ENCODE measurements at regions not wholly inside any gene's neighbourhood (a gene's known extent, or its start where the extent isn't known, plus 50 kb on each side); places are given as distances from the start of the nearest gene placed in this dataset.

DNA sequence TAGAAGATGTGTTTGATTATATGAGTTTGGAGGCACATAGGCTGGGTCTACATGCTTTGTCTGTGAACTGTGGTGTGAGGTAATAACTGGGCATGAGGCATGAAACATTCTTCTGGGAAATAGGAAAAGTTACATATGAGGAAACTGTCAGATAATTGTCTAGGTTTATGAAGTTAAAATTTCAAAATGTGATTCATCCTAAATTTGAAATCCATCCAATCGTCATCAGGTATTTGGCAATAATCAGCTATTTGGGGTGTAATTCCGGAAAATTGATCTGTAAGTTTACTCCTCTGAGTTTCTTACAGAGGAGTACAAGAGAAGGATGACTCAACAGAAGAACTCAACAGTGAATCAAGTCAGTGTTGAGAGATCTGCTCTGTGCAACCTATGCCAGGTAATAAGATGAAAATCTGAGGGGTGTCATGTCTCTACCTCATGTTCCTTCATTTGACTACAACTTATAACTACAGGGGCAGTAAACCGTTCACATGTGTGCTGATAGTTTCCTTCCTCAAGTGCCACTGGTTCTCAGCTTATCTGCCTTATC is 1171.6 kb upstream of the CDH18 start:
- DNase-seq, result no peak

DNA sequence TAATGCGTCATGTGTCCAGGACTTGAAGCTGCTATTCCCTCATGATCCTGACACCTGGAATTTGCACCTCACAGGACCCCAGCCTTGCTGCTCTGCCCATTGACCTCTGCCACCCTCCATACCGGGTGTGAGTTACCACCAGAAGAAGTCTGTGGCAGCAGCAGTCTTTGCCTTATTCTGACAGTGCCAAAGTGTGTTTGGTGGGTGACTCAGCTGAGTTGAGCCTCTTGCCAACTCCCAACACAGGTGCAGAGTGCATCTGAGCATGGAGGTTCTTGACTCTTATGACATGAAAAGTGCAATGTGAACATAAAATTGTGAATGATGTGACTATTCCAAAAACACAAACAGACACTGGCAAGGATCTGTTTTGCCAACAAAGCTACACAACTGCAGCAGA is 1166.5 kb upstream of the CDH18 start:
- DNase-seq, result no peak

DNA sequence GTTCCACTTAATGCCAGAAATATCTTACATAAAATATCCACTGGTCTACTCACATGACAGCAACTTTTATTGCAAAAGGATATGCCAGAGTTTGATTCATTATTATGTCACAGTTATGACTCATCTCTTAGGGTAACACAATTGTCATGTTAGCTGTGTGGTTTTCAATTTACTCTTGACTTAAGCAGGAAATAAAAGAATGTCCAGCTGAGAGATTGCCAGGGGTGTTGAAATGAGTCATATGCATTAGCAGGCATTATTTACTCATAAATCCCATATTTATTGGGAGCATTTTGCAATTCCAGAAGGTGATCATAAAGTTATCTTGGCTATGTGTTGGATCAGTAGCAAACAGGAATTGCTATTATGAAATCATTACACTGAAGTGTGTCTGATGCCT is 1164.6 kb upstream of the CDH18 start:
- no peak for DNase-seq

DNA sequence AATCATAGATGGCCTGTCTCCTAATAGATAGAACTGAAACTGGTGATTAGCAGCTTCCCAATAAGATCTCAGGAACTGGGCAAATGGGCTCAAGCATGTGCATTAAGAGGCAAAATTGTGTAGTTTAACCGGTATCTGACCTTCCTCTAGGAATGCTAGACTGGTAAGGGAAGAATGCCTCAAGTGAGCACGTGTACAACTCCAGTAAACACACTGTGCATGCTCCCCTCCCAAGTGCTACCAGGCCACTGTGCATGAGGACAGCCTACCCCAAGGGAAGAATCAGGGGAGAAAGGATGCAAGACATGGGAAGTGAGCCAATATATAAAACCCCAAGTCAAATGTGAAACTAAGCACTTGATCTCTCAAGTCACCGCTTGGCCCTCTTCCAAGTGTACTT is 1157.4 kb upstream of the CDH18 start:
- no peak for DNase-seq

DNA sequence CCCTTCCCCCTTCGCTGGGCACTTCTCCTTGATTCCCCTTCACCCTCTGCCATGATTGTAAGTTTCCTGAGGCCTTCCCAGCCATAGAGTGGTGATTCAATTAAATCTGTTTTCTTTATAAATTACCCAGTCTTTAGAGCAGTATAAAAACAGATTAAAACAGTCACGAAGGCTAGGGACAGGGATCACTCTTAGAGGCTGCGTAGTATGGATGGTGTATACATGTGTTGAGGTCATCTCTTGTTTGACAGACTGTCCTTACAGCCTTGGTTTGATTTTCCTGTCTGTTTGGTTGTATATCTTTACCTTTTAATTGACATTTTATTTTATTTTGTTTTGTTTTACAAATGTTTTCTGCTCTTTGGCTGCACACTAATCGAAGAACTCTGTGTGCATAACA is 1155.7 kb upstream of the CDH18 start:
- DNase-seq, result no peak

DNA sequence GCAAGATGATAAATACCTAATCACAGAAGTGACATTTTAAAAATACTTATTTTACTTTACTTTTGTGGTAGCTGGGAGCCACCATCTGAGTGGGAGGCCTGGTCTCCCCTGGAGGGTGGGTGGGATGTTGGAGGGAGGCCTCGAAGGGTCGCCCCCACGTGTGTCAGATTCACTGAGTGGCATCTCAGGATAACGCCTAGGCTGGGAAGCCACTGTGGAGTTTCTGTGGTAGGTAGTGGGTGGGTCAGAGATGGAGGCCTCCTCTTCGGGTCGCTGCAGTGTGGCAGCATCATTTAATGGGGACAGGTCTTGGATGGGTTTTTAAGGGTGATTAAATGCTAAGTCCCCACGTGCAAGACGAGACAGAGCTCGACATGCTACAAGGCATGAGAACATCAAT is 1154.8 kb upstream of the CDH18 start:
- no peak for DNase-seq

DNA sequence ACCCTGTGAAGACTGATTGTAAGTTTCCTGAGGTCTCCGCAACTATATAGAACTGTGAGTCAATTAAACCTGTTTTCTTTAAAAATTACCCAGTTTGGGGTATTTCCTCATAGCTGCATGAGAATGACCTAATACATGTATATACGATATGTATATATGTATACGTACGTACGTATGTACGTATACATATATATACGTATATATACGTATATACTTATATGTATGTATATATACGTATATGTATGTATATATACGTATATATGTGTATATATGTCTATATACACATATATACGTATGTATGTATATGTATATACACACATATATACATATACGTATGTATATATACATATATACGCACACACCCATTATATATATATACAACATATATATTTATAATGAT is 1153.0 kb upstream of the CDH18 start:
- no peak for DNase-seq

DNA sequence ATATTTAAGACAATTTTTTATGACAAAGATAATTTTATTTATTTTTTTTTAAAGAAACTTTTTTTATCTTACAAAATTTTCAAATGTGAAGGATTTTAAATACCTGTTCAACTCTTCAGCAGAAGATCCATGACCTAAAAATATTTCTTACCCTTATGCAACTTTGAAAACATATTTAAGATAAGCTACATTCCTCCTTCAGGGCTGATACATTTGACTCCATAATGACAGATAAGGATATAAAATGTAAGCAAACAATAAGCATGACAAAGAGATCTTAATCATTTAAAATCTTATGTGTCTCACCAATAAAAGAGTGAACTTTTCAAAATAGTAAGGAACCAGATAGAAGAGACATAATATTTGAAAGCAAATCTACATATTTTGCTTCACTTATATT is 1138.2 kb upstream of the CDH18 start:
- no peak for DNase-seq

DNA sequence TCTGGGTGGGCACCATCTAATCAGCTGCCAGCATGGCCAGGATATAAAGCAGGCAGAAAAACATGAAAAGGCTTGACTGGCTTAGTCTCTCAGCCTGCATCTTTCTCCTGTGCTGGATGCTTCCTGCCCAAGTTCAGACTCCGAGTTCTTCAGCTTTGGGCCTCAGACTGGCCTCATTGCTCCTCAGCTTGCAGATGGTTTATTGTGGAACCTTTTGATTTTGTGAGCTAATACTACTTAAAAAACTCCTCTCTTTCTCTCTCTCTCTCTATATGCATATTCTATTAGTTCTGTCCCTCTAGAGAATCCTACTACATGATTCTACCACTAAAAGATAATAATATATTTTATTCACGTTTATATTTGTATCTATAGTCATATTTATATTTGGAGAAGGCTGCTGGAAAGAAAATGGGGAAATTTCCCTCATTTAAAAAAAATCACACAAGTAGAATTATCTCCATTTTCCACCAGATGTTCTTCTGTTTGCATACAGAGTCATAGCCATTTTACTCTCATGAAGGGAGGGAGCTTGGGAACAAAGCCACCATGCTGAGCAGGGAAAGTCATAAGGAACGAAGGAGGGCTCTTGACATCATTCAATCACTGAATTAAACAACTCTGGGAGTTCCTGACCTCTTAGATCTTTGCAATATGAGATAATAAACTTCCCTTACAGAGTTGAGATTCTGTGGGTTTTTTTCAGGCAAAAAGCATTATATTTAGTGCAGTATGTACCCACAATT is 1137.4 kb upstream of the CDH18 start:
- no peak for DNase-seq

DNA sequence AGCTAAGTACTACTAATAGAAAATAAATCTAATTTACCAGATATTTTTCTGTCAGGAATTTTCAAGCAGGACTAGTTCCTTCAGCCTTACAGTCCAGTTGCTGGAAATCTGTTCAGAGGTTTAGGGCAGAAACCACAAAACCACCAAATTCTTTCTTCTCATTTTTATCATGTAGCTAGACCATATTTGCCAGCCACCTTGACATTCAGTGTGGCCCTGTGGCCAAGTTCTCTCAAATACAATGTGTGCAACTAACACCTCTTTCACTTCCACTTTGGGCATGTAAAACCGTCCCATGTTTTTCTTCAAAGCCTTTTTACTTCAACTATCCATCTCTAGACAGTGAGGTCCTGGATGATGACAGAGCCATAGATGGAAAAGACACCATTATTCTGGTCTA is 1133.2 kb upstream of the CDH18 start:
- no peak for DNase-seq

DNA sequence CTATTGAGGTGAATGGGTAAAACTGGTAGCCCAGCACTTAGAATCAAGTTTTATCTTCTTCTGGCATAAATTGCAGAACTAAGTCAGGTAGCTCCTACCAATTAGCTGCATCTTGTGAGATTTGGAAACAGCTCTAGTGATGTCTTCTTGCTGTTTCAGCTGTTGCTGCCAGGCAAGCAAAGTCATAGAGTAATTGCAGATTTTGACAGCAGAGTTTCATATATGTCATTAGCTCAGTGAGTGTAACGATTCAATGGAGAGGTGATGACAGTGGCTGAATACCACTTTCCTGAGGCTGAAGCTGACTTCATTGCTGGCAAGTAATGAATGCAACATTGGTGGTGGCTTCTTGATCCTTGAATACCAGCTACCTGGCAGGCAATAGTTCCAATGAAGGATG is 1109.7 kb upstream of the CDH18 start:
- DNase-seq, result no peak

DNA sequence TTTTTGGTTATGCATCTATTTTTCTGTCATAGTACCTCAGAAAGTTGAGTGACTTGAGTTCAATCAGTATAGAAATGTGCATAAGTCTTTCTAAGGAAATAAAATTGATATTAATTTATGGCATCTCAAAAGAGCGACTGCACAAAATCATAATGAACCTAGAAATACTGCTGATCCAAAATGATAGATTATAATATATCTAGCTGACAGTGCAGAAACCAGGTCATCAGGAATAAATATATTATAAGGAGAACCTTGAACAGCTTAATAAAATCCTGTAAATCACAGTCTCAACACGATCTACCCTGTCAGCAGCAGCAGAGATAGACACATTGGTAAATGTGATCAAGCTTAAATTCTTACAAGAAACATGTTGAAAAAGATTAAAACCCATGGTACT is 1106.6 kb upstream of the CDH18 start:
- no peak for DNase-seq

DNA sequence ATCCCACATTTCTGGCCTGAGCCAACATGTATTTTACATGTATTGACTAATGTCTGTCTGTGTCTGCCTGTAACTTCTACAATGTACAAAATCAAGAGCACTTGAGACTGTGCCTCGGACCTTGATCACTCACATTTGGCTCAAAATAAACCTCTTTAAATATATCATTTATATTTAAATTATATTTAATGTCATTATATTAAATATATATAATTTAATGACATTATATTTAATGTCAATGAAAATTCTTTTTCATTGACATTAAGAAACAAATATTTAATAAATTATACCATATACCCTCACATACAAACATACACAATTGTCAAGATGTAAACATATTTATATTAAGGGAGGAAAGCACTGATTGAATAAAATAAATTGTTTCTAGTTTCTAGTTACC is 1099.8 kb upstream of the CDH18 start:
- no peak for DNase-seq

DNA sequence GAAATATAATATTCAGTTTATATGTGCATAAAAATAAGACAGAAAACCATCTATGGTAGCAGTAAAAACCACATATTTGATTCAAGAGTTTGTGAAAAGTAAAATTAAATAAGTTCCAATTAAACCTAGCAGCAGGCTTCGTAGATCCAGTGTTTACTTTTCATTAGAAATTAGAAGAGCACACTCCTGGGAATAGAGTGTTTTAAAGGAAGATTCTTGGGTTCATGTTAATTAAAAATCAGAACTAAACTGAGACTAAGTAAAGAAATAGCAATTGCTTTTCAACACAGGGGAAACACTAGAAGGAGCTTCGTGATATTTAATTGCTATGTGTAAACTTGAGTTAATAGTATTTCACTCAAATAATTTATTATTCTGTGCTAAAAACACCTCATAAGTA is 1097.8 kb upstream of the CDH18 start:
- DNase-seq, result no peak

DNA sequence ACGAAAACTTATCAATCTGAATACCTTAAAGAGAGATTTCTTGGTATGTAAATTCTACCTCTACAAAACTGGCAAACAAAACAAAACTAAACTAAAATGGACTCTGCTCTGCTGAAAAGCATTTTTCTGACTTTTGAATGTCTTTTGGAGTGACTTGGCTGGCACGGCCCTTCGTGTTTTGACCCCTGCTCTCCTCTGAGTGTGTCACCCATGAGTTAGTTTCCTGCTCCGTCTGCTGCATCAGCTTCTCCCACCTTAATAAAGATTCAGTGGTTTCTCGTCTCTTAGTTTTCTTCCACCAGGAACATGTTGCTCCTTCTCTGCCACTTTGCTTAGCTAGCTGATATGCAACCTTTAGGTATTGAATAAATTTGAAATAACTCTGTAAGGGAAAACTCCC is 1084.0 kb upstream of the CDH18 start:
- no peak for DNase-seq

DNA sequence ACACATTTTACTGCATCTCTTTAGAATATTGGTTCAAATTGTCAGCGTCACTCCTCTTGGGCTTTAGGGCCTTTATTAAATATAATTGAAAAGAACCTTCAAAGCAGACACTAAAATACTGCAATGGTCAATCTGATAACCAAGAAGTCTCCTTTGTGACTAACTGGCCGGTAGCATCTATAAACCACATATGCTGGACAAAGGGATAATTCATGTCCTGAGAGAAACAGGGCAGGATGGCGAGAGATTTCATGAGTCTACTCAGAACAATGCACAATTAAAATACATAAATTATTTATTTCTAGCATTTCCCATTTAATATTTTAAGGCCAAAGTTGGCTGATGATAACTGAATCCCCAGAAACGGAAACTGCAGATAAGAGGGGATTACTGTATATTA is 1083.4 kb upstream of the CDH18 start:
- no peak for DNase-seq

DNA sequence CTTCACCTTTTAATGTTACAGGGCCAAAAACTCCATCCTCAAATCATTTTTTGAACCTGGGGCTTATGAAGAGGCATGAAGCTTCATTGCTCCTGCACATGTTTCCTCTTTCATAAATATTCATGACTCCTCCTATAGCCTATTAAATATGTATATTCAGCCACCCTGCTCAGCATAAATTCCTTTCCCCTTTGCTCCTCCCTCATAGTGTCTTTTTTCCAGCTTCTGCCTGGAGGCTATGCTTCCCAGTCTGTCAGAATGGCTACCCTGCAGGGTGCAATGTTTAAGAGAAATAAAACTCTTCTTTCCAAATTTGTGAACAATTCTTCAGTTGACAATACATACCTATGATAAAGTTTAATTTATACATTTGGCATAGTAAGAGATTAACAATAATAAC is 1082.9 kb upstream of the CDH18 start:
- no peak for DNase-seq

DNA sequence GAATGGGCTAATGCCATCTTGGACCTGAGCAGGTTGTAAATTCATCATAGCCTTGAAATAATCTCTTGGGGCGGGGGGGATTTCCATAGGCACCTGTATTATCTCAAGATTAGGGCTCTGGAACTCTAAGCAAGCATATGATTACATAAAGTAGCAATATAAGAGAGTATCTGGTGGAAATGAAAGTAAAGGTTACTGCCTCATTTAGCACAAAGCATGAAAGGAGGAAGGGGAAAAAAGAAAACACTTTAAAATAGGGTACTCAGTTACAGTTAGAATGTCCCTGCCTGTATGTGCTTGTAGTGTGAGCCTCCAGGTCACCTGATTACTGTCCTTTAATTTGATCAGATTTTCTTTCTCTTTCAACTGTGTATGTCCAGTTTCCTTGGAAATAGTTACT is 1079.7 kb upstream of the CDH18 start:
- no peak for DNase-seq

DNA sequence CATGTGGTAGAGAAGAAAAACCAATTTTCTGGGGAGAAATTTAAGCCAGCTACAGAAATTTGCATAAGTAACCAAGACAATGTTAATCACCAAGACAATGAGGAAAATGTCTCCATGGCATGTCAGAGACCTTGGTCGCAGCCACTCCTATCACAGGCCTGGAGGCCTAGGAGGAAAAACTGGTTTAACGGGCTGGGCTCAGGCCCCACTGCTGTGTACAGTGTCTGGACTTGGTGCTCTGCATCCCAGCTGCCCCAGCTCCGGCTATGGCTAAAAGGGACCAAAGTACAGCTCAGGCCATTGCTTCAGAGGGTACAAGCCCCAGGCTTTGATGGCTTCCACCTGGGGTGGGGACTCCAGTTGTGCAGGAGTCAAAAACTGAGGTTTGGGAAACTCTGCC is 1075.1 kb upstream of the CDH18 start:
- no peak for DNase-seq

DNA sequence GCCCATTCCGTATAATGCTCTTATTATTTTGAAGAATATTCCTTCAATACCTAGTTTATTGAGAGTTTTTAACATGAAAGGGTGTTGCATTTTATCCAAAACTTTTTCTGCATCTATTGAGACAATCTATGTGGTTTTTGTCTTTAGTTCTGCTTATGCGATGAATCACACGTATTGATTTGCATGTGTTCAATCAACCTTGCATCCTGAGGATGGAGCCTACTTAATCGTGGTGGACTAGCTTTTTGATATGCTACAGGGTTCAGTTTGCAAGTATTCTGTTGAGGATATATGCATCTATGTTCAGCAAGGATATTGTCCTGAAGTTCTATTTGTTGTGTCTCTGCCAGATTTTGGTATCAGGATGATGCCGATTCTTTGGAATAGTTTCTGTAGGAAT is 1070.3 kb upstream of the CDH18 start:
- no peak for DNase-seq

DNA sequence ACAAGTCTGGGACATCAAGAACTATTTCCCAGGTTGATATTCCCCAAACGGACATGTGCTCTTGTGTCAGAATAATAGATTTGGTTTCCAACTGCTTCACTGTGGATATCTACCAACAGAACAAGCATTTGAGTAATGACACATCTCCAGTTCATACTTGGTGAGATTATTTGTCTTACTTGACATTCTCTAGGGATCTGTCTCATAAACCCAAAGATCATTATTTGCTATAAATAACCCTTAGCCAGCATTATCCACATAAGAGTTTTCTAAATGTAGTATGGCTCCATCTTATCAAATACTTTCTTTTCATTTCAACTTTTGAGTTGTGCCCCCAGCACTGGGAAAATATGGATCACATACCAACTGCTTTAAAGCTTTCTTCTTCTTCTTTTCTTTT is 1063.9 kb upstream of the CDH18 start:
- DNase-seq, result no peak

DNA sequence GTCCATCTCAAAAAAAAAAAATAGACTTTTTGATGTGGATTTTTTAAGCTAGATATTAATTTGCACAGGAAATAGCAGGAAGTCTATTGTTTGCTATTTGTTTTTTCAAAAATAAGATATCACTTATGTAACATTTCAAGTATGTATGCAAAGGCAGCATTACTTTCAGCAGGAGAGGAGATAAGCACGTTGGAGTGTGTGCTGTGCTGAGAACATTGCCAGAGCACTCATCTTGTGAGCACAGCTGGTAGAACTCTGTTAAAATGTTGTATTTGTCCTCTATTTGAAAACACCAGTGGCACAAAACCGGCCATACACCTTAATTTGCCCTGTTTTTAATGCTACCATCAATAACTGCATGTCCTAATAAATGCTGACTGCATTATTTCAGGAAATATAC is 1061.9 kb upstream of the CDH18 start:
- no peak for DNase-seq

DNA sequence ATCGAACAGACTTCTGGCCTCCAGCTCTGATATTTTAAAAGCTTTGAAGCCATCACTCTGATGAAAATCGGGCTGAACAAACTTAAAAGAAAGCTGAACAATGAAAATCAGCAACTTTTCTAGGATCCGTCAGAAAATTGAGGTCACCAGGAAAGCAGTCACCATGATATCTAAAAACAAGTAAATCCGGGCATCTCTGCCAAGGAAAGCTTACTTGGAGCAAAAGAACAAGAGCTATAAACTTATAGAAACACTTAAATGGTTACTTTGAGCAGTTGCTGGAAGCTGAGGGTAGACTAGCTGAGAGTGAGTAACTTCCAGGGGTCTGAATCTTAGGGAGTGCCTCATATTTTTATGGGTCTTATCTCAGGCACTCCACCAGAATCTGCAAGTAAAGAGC is 1043.0 kb upstream of the CDH18 start:
- DNase-seq, result no peak

DNA sequence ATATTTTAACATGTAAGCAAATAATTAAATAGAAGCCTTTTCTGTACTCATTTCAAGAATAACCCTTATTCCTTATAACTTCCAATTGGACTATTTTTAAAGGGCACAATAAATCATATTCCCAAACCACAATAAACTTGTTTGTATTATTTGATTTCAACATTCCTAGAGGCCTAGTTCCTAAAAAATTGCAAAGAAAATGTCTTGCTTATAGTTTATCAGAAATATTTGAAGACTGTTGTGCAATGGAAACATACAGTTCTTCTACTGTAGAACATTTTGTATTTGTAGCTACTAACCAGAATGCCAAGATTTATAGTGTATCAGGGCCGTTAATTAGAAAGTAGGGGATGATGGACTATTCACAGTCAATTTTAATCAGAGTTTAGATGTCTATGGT is 1037.0 kb upstream of the CDH18 start:
- DNase-seq, result no peak

DNA sequence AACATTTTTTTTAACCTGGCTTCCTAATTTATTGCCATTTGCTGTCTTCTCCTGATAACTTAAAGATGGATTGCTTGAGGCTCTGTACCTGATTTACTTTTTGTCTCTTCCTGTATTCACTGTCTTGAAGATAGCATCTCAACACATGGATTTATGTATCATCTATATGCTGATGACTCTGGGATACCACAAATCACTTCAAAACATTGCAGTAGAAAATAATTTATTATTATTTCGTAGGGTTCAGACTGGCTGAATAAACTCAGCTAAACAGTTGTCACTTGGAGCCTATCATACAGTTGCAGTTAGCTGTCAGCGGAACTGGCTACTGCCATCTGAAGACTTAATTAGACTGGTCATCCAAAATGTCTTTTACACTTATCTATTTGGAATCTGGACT is 1025.2 kb upstream of the CDH18 start:
- DNase-seq, result no peak

DNA sequence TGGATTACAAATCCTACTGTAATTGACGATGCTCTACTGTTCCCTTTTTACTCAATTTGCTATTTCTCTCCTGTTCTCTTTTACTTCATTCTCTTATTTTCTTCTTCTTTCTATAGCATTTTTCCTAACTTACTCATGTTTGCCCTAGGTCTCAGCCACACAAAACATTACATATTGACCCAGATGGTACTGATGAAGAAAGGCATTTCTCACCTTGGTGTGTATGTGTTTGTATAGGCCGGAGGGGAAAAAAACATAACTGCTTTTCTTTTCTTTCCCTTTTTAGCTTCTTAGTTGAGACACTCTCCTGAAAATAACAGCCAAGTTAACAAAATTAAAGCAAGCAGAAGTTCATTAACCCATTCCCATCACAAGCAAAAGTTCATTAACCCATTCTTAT is 1019.8 kb upstream of the CDH18 start:
- DNase-seq, result no peak
